Endothelial cell of umbilical vein (primary cell): ENCODE measurements at regions not wholly inside any gene's neighbourhood (a gene's known extent, or its start where the extent isn't known, plus 50 kb on each side); places are given as distances from the start of the nearest gene placed in this dataset.

ENCODE experiments used
- BruUV-seq: library from RNA; stranded (reverse); fragments of 400-500 nt; replicated peaks from 2 replicates; lab custom pipeline; 2021; lab: Mats Ljungman, UMichigan
- CTCF ChIA-PET: fragments of 300-600, 350-600 bp; sonication (Branson Sonifier 250); formaldehyde crosslinking; loops from one replicate; lab custom pipeline; 2021; ENCODE audit warnings: antibody characterized with exemption, inconsistent platforms; lab: Charles Lee
- POLR2A ChIA-PET: fragments of 300-600, 350-600 bp; sonication (Branson Sonifier 250); formaldehyde crosslinking; loops from one replicate; lab custom pipeline; 2021; ENCODE audit warnings: antibody characterized with exemption, inconsistent platforms; lab: Charles Lee
- DNase-seq: peaks from one replicate; pipeline ENCODE4 v3.0.0-alpha.2; 2011; ENCODE audit warnings: low read depth, low spot score
- FAIRE-seq: peaks from 2 replicates; lab custom pipeline; 2011; peaks lifted over from hg19 to GRCh38; lab: Jason Lieb, UNC
- H2AFZ ChIP-seq: 2 replicates; pipeline ENCODE4 v1.6.0; 2012; ENCODE audit warnings: low read depth, low read length, control low read depth, inconsistent platforms
- H3K27ac ChIP-seq: 2 replicates; pipeline ENCODE4 v1.5.1; 2011; ENCODE audit warnings: low read depth, mild to moderate bottlenecking, control low read depth, low read length, moderate library complexity; ENCODE audit not compliant: insufficient read depth
- H3K27me3 ChIP-seq, 2 experiments: 2 replicates each; pipeline versions ENCODE4 v1.6.0 to v1.6.1; 2011; ENCODE audit warnings: low read length in 2 of 2, mixed read lengths in 1 of 2; ENCODE audit not compliant: control insufficient read depth in 2 of 2, insufficient read depth in 2 of 2
- H3K36me3 ChIP-seq, 2 experiments: 2 replicates in 1 of 2; 3 replicates in 1 of 2; pipeline ENCODE4 v1.5.1; 2011; ENCODE audit warnings: low read length in 2 of 2, mild to moderate bottlenecking in 1 of 2, moderate library complexity in 1 of 2; ENCODE audit not compliant: control insufficient read depth in 2 of 2, insufficient read depth in 2 of 2; ENCODE audit errors: extremely low read depth in 1 of 2
- H3K4me1 ChIP-seq: 3 replicates; pipeline ENCODE4 v1.5.1; 2011; ENCODE audit warnings: mild to moderate bottlenecking, low read length; ENCODE audit not compliant: control insufficient read depth, insufficient read depth; ENCODE audit errors: extremely low read depth
- H3K4me2 ChIP-seq: 2 replicates; pipeline ENCODE4 v1.6.1; 2011; ENCODE audit warnings: low read length, control low read depth, mixed read lengths; ENCODE audit not compliant: insufficient read depth
- H3K4me3 ChIP-seq, 3 experiments: fragments of 200-600 bp in 1 of 3; sonication (generic), shearing (Covaris generic) in 1 of 3; replicated peaks in 1 of 3; 2 replicates each; pipeline ENCODE4 v1.5.1; 2011 to 2016; ENCODE audit warnings: control low read depth in 3 of 3, low read length in 3 of 3, mild to moderate bottlenecking in 2 of 3, inconsistent platforms in 1 of 3, low read depth in 1 of 3, moderate library complexity in 1 of 3; ENCODE audit not compliant: insufficient read depth in 1 of 3
- H3K79me2 ChIP-seq: 2 replicates; pipeline ENCODE4 v1.6.0; 2012; ENCODE audit warnings: low read length, inconsistent platforms; ENCODE audit not compliant: control insufficient read depth, insufficient read depth
- H3K9ac ChIP-seq: replicated peaks from 2 replicates; pipeline ENCODE3; 2011; ENCODE audit warnings: low read length, control low read depth; ENCODE audit not compliant: insufficient read depth; ENCODE audit errors: extremely low read depth
- H3K9me1 ChIP-seq: replicated peaks from 3 replicates; pipeline ENCODE4 v1.6.0; 2011; ENCODE audit warnings: mild to moderate bottlenecking, low read length; ENCODE audit not compliant: control insufficient read depth, insufficient read depth; ENCODE audit errors: extremely low read depth
- H3K9me3 ChIP-seq: replicated peaks from 2 replicates; pipeline ENCODE4 v1.5.1; 2012; ENCODE audit warnings: low read length, inconsistent platforms; ENCODE audit not compliant: control insufficient read depth, insufficient read depth
- H4K20me1 ChIP-seq: replicated peaks from 2 replicates; pipeline ENCODE3; 2011; ENCODE audit warnings: mild to moderate bottlenecking, low read length; ENCODE audit not compliant: control insufficient read depth, insufficient read depth; ENCODE audit errors: extremely low read depth
- CTCF ChIP-seq, 2 donors: IDR thresholded peaks; 1 replicate in 1 of 2; 2 replicates in 1 of 2; pipeline ENCODE4 v1.5.1; 2011; ENCODE audit warnings: low read length in 2 of 2, mild to moderate bottlenecking in 2 of 2, moderate library complexity in 2 of 2, control low read depth in 1 of 2, inconsistent platforms in 1 of 2, low read depth in 1 of 2; ENCODE audit not compliant: insufficient read depth in 1 of 2; ENCODE audit errors: extremely low read depth in 1 of 2
- EZH2 ChIP-seq: IDR thresholded peaks from 2 replicates; pipeline ENCODE4 v1.6.1; 2012; ENCODE audit warnings: borderline replicate concordance, low read depth, mild to moderate bottlenecking, moderate library complexity, low read length, inconsistent platforms; ENCODE audit not compliant: severe bottlenecking
- FOS ChIP-seq: IDR thresholded peaks from 2 replicates; pipeline ENCODE4 v1.6.1; 2011; ENCODE audit warnings: mild to moderate bottlenecking, low read length, moderate library complexity, borderline replicate concordance; ENCODE audit not compliant: insufficient read depth
- GATA2 ChIP-seq: IDR thresholded peaks from 2 replicates; pipeline ENCODE4 v1.7.0; 2011; ENCODE audit warnings: low read depth, mild to moderate bottlenecking, moderate library complexity, mixed read lengths, low read length; ENCODE audit not compliant: insufficient read length, insufficient read depth
- JUN ChIP-seq: IDR thresholded peaks from 2 replicates; pipeline ENCODE4 v1.6.1; 2011; ENCODE audit warnings: borderline replicate concordance, low read depth; ENCODE audit not compliant: insufficient read length, insufficient read depth
- MAX ChIP-seq: IDR thresholded peaks from 2 replicates; pipeline ENCODE4 v1.6.1; 2011; ENCODE audit not compliant: insufficient read depth, insufficient read length
- MYC ChIP-seq: IDR thresholded peaks from one replicate; pipeline ENCODE4 v1.6.1; 2011; ENCODE audit warnings: mild to moderate bottlenecking, low read depth, low read length
- POLR2A ChIP-seq: IDR thresholded peaks from 2 replicates; pipeline ENCODE4 v1.6.1; 2012; ENCODE audit warnings: low read depth, mild to moderate bottlenecking, control low read depth, low read length
- POLR2AphosphoS5 ChIP-seq: IDR thresholded peaks from 2 replicates; pipeline ENCODE4 v1.6.1; 2012; ENCODE audit warnings: low read depth, mild to moderate bottlenecking, control low read depth, low read length, moderate library complexity; ENCODE audit not compliant: insufficient read depth
- dilution Hi-C: fragments of 300-500 bp; cut with MboI; formaldehyde crosslinking; loops from one replicate; pipeline ENCODE4 v1.15.0; 2019; ENCODE audit warnings: low sequenced_read_pairs; ENCODE audit not compliant: extremely low pct_ligation_motif_present
- intact Hi-C: fragments of 100-400 bp; cut with micrococcal nuclease; formaldehyde crosslinking; loops from one replicate; pipeline ENCODE4 v1.10.0; 2022

GRCh38 chr1:187622545-187622944 is 793.8 kb downstream of the PLA2G4A start:
- no peaks in the 10 kb centered on the region for H4K20me1 ChIP-seq
- ChIA-PET POLR2A (no interaction called here), CTCF (interaction anchor here (0.7 kb wide), 1 partner anchor 17 kb away, joined by 3 read pairs; no protein-coding TSS in a partner anchor)
- no peaks in the 10 kb centered on the region for H3K27me3 ChIP-seq
- TF ChIP-seq POLR2A = no peak
- TF ChIP-seq FOS = no peak
- no peak for TF ChIP-seq EZH2
- no peak for TF ChIP-seq GATA2
- TF ChIP-seq JUN = no peak
- no peak for TF ChIP-seq MYC
- TF ChIP-seq POLR2AphosphoS5 = no peak
- TF ChIP-seq MAX = no peak
- no peak for TF ChIP-seq CTCF (IDR thresholded peaks at IDR 0.05; ENCODE audit: extremely low read depth in 1 of 2, insufficient read depth in 1 of 2, low read depth in 1 of 2, low read length in 2 of 2)
- no peaks in the 10 kb centered on the region for H3K36me3 ChIP-seq
- H3K79me2 ChIP-seq = no peaks in the 10 kb centered on the region
- H3K9me3 ChIP-seq = no peaks in the 10 kb centered on the region
- no peak overlapping the region for H3K4me3 ChIP-seq
- H3K4me1 ChIP-seq = no peaks in the 10 kb centered on the region
- DNase-seq = no peak
- no TSS peak for BruUV-seq
- H3K9ac ChIP-seq = no peak overlapping the region
- no peak for FAIRE-seq
- dilution Hi-C loops (no loop called here), intact Hi-C loops (no loop called here)
- no peaks in the 10 kb centered on the region for H3K9me1 ChIP-seq
- H3K27ac ChIP-seq = no peak overlapping the region
- no peak overlapping the region for H3K4me2 ChIP-seq
- H2AFZ ChIP-seq = no peak overlapping the region
